MM.1S (cell line): ENCODE measurements at regions not wholly inside any gene's neighbourhood (a gene's known extent, or its start where the extent isn't known, plus 50 kb on each side); places are given as distances from the start of the nearest gene placed in this dataset.

ENCODE experiments used
- DNase-seq: peaks from one replicate; pipeline ENCODE4 v3.0.0-alpha.2; 2015
- H2AFZ ChIP-seq: fragments of 300-600 bp; sonication (generic); 2 replicates; pipeline ENCODE4 v1.6.0; 2016; ENCODE audit warnings: antibody characterized with exemption, low read length
- H3F3A ChIP-seq: fragments of 300-600 bp; sonication (generic); 2 replicates; pipeline ENCODE4 v1.6.1; 2016; ENCODE audit warnings: mild to moderate bottlenecking, antibody characterized with exemption, low read length, moderate library complexity, mixed read lengths; ENCODE audit not compliant: insufficient read depth
- H3K27ac ChIP-seq: fragments of 300-600 bp; sonication (generic); 2 replicates; pipeline ENCODE4 v1.5.1; 2016; ENCODE audit warnings: mild to moderate bottlenecking, low read length
- H3K27me3 ChIP-seq: fragments of 300-600 bp; sonication (generic); replicated peaks from 2 replicates; pipeline ENCODE4 v1.6.0; 2016; ENCODE audit warnings: low read length; ENCODE audit not compliant: insufficient read depth
- H3K36me3 ChIP-seq: fragments of 300-600 bp; sonication (generic); replicated peaks from 2 replicates; pipeline ENCODE4 v1.6.1; 2016; ENCODE audit warnings: mild to moderate bottlenecking, low read length, mixed read lengths; ENCODE audit not compliant: insufficient read depth
- H3K4me1 ChIP-seq: fragments of 300-600 bp; sonication (generic); 2 replicates; pipeline ENCODE4 v1.6.1; 2016; ENCODE audit warnings: low read length, mixed read lengths
- H3K4me2 ChIP-seq: fragments of 300-600 bp; sonication (generic); 2 replicates; pipeline ENCODE4 v1.6.0; 2016; ENCODE audit warnings: low read depth, low read length
- H3K4me3 ChIP-seq: fragments of 300-600 bp; sonication (generic); 2 replicates; pipeline ENCODE4 v1.5.1; 2016; ENCODE audit warnings: low read length, mixed read lengths
- H3K79me2 ChIP-seq: fragments of 300-600 bp; sonication (generic); 2 replicates; pipeline ENCODE4 v1.6.1; 2016; ENCODE audit warnings: mixed run types, low read length, mixed read lengths
- H3K9ac ChIP-seq: fragments of 300-600 bp; sonication (generic); 2 replicates; pipeline ENCODE4 v1.6.1; 2016; ENCODE audit warnings: low read length, mixed read lengths
- H3K9me2 ChIP-seq: fragments of 300-600 bp; sonication (generic); replicated peaks from 2 replicates; pipeline ENCODE4 v1.6.1; 2016; ENCODE audit warnings: mild to moderate bottlenecking, low read length, mixed read lengths; ENCODE audit not compliant: insufficient read depth
- H3K9me3 ChIP-seq: fragments of 300-600 bp; sonication (generic); replicated peaks from 2 replicates; pipeline ENCODE4 v1.6.1; 2016; ENCODE audit warnings: mild to moderate bottlenecking, low read length, mixed read lengths; ENCODE audit not compliant: insufficient read depth
- H4K20me1 ChIP-seq: fragments of 300-600 bp; sonication (generic); 2 replicates; pipeline ENCODE4 v1.6.1; 2016; ENCODE audit warnings: mild to moderate bottlenecking, low read length, moderate library complexity, mixed read lengths; ENCODE audit not compliant: insufficient read depth
- EZH2 ChIP-seq: fragments of 300-600 bp; sonication (generic); optimal IDR thresholded peaks from 2 replicates; pipeline ENCODE3; 2017; ENCODE audit warnings: low read depth, mild to moderate bottlenecking, antibody characterized with exemption, low read length, mixed read lengths
- EZH2phosphoT487 ChIP-seq: fragments of 300-600 bp; sonication (generic); IDR thresholded peaks from 2 replicates; pipeline ENCODE4 v1.6.1; 2018; ENCODE audit warnings: antibody characterized with exemption, low read length
- TF ChIP-seq, protein P1 (sequence below): fragments of 300-600 bp; sonication (generic); IDR thresholded peaks from 2 replicates; pipeline ENCODE4 v1.5.1; 2016; ENCODE audit warnings: antibody characterized with exemption, low read length, mixed read lengths

DNA sequence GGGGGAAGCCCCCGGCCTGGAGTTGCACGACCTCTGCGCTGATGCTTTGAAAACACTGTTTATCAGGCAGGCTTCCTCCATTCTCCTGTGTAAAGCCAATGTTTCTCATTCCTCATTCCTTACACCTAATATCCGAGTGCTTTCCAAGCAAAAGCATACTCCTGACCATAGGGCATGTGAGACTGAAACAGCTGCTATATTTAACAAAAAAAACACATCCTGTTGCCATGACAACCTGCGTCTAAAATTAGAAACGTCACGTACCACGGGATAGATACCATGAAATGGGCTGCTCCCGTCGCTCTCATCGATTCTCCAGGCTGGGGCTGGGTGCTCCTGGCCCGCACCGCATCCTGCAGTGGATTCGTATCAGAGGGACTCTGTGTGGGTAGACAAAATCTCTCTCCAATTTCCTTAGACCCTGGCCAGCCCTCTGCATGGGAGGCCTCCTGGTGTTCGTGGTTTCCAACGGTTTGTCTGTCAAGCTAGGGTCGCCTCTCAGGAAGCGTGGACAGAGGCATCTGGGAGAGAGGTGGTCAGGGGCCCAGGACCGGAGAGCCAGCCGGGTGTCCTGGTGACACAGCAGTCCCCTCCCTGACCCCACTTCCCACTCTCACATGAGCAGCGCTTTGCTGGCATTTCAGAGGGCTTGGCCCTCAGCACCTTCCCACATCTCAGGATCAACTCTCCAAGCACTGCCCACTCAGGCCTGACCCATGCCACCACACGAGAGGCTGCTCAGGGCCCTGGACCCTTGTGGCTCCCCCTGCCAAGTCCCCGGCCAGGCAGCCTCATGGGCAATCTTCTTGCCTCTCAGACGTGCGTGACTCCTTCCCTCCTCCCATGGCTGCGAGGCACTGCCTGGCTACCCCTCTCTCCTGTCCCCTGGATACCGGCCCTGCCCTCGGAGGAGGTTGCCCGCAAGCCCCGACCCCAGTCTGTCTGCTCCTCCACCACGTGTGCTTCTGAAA, 268.1 kb downstream of the NDUFA10 start:
- H3K9me2 ChIP-seq: no peaks in the 10 kb centered on the region
- H3K4me2 ChIP-seq: no peak overlapping the region
- H3K4me1 ChIP-seq: 0 out of 2 replicates have a peak, but pooled peaks cover 10% of the 10 kb centered on the region
- no peaks in the 10 kb centered on the region for H3K27me3 ChIP-seq
- peak overlapping the region; percentile 23; the same call in 1 of the 2 replicates for H3K27ac ChIP-seq
- no peaks in the 10 kb centered on the region for H4K20me1 ChIP-seq
- H3K79me2 ChIP-seq: no peaks in the 10 kb centered on the region
- TF ChIP-seq EZH2: no peak
- TF ChIP-seq, protein P1, sequence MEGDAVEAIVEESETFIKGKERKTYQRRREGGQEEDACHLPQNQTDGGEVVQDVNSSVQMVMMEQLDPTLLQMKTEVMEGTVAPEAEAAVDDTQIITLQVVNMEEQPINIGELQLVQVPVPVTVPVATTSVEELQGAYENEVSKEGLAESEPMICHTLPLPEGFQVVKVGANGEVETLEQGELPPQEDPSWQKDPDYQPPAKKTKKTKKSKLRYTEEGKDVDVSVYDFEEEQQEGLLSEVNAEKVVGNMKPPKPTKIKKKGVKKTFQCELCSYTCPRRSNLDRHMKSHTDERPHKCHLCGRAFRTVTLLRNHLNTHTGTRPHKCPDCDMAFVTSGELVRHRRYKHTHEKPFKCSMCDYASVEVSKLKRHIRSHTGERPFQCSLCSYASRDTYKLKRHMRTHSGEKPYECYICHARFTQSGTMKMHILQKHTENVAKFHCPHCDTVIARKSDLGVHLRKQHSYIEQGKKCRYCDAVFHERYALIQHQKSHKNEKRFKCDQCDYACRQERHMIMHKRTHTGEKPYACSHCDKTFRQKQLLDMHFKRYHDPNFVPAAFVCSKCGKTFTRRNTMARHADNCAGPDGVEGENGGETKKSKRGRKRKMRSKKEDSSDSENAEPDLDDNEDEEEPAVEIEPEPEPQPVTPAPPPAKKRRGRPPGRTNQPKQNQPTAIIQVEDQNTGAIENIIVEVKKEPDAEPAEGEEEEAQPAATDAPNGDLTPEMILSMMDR: no peak
- TF ChIP-seq EZH2phosphoT487: no peak
- H3K9ac ChIP-seq: no peak overlapping the region
- no peaks in the 10 kb centered on the region for H3K9me3 ChIP-seq
- no peaks in the 10 kb centered on the region for H3F3A ChIP-seq
- DNase-seq: no peak
- no peak overlapping the region for H2AFZ ChIP-seq
- no peak overlapping the region for H3K4me3 ChIP-seq
- no peaks in the 10 kb centered on the region for H3K36me3 ChIP-seq

GRCh38 chr2:239756031-239756789, 268.9 kb downstream of the NDUFA10 start:
- TF ChIP-seq, protein P1: no peak
- TF ChIP-seq EZH2phosphoT487 (no peak), EZH2 (no peak)
- Histone ChIP-seq H3K9ac (no peak overlapping the region), H3K9me3 (no peaks in the 10 kb centered on the region), H4K20me1 (no peaks in the 10 kb centered on the region), H3K4me2 (no peak overlapping the region), H3K4me3 (no peak overlapping the region), H3K27me3 (no peaks in the 10 kb centered on the region), H3K4me1 (0 out of 2 replicates have a peak, but pooled peaks cover 10% of the 10 kb centered on the region), H3K9me2 (no peaks in the 10 kb centered on the region), H2AFZ (no peak overlapping the region), H3F3A (no peaks in the 10 kb centered on the region), H3K27ac (no peak overlapping the region), H3K79me2 (no peaks in the 10 kb centered on the region), H3K36me3 (no peaks in the 10 kb centered on the region)
- no peak for DNase-seq

GRCh38 chr2:239753401-239753837, 271.7 kb downstream of the NDUFA10 start:
- no peaks in the 10 kb centered on the region for H3K36me3 ChIP-seq

More at GRCh38 chr2:239753401-239753837, 271.7 kb downstream of the NDUFA10 start:
- Histone ChIP-seq H3K79me2 (no peaks in the 10 kb centered on the region), H4K20me1 (no peaks in the 10 kb centered on the region), H2AFZ (no peak overlapping the region), H3K9me2 (no peaks in the 10 kb centered on the region), H3K27ac (no peak overlapping the region), H3K27me3 (no peaks in the 10 kb centered on the region), H3K4me2 (no peak overlapping the region), H3K4me3 (no peak overlapping the region), H3K9ac (no peak overlapping the region), H3K4me1 (0 out of 2 replicates have a peak, but pooled peaks cover 10% of the 10 kb centered on the region), H3K9me3 (no peaks in the 10 kb centered on the region), H3F3A (no peaks in the 10 kb centered on the region)
- TF ChIP-seq EZH2 (no peak), EZH2phosphoT487 (no peak)
- TF ChIP-seq, protein P1: no peak
- no peak for DNase-seq
